Neural crest cell (in vitro differentiated cells): ENCODE measurements at regions not wholly inside any gene's neighbourhood (a gene's known extent, or its start where the extent isn't known, plus 50 kb on each side); places are given as distances from the start of the nearest gene placed in this dataset.

ENCODE experiments used
- DNase-seq: peaks from one replicate; pipeline ENCODE4 v3.0.0; 2021; ENCODE audit warnings: low read depth, mixed read lengths, low spot score
- H3K27ac Mint-ChIP-seq: one replicate; pipeline ENCODE4 v1.8.0; 2021; ENCODE audit warnings: mild to moderate bottlenecking, mixed read lengths; ENCODE audit not compliant: unreplicated experiment
- H3K27me3 Mint-ChIP-seq: 2 replicates; pipeline ENCODE4 v1.8.0; 2021; ENCODE audit warnings: low read depth, mild to moderate bottlenecking, mixed read lengths
- H3K36me3 Mint-ChIP-seq: 2 replicates; pipeline ENCODE4 v1.8.0; 2021; ENCODE audit warnings: low read depth, mild to moderate bottlenecking, mixed read lengths
- H3K4me1 Mint-ChIP-seq: 2 replicates; pipeline ENCODE4 v1.8.0; 2021; ENCODE audit warnings: mixed read lengths
- H3K4me3 Mint-ChIP-seq: one replicate; pipeline ENCODE4 v1.8.0; 2021; ENCODE audit warnings: mild to moderate bottlenecking, mixed read lengths
- H3K9me3 Mint-ChIP-seq: 2 replicates; pipeline ENCODE4 v1.8.0; 2021; ENCODE audit warnings: mixed read lengths
- CTCF ChIP-seq: fragments of 200-600 bp; sonication (generic); conservative IDR thresholded peaks from 2 replicates; pipeline ENCODE4 v1.5.0; 2021; ENCODE audit warnings: antibody characterized with exemption, mild to moderate bottlenecking

GRCh38 chr3:155029941-155030340 lies 50.2 kb upstream of the MME start:
- Mint-ChIP-seq H3K36me3 (no peaks in the 10 kb centered on the region), H3K27ac (no peak overlapping the region), H3K27me3 (no peaks in the 10 kb centered on the region), H3K4me1 (peaks cover 11% of the 10 kb centered on the region), H3K4me3 (no peak overlapping the region), H3K9me3 (no peaks in the 10 kb centered on the region)
- TF ChIP-seq CTCF = no peak
- DNase-seq = no peak

- H3K4me1 Mint-ChIP-seq = peaks cover 1% of the 10 kb centered on the region
- H3K36me3 Mint-ChIP-seq = no peaks in the 10 kb centered on the region
- no peak overlapping the region for H3K4me3 Mint-ChIP-seq
- no peaks in the 10 kb centered on the region for H3K27me3 Mint-ChIP-seq
- TF ChIP-seq CTCF = no peak
- H3K27ac Mint-ChIP-seq = no peak overlapping the region
- H3K9me3 Mint-ChIP-seq = no peaks in the 10 kb centered on the region
- no peak for DNase-seq
Measured at GRCh38 chr3:155026999-155027591, 53.0 kb upstream of the MME start.

GRCh38 chr3:155024006-155024638 lies 56.0 kb upstream of the MME start:
- TF ChIP-seq CTCF = no peak
- no peak for DNase-seq
- H3K4me3 Mint-ChIP-seq = no peak overlapping the region
- no peaks in the 10 kb centered on the region for H3K9me3 Mint-ChIP-seq
- no peaks in the 10 kb centered on the region for H3K36me3 Mint-ChIP-seq
- H3K27me3 Mint-ChIP-seq = no peaks in the 10 kb centered on the region
- H3K4me1 Mint-ChIP-seq = peaks cover 6% of the 10 kb centered on the region
- no peak overlapping the region for H3K27ac Mint-ChIP-seq

DNA sequence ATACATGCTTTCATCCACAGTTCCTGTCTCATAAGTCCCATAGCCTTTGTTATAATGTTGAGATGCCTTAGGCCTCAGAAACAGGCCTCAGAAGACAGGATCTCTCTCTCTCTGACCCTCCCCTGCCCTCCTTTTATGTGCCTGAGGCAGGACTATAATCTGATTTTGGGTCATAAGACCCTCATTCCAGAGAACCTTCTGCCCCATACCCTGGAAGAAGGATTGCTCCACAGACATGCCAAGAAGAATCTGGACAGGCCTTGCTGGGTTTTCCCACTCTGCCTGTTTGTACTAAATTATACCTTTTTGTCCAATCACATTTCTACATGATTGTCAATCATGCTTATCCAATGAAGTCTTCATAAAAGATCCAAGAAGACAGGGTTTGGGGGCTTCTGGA lies 57.2 kb upstream of the MME start:
- H3K4me3 Mint-ChIP-seq = no peak overlapping the region
- H3K4me1 Mint-ChIP-seq = peaks cover 6% of the 10 kb centered on the region
- no peak overlapping the region for H3K27ac Mint-ChIP-seq
- H3K9me3 Mint-ChIP-seq = no peaks in the 10 kb centered on the region
- no peaks in the 10 kb centered on the region for H3K27me3 Mint-ChIP-seq
- DNase-seq = no peak
- TF ChIP-seq CTCF = no peak
- no peaks in the 10 kb centered on the region for H3K36me3 Mint-ChIP-seq

DNA sequence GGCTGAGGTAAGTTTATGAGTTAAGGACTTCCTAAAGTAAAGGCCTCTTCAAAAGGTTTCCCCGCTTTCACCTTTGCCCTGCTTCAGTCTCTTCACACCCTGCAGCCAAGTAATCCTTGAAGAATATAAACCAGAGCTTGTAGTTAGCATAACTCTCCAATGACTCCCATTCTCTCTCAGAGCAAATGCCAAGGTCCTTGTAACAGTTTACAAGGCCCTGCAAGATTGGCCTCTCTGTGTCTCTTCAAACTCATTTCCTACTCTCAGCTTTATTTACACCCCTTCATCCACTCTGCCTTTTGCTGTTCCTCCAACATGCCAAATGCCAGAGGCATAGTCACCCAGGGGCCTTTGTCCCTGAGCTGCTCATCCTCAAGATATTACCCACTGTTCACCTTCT lies 60.5 kb upstream of the MME start:
- Mint-ChIP-seq H3K27ac (no peak overlapping the region), H3K9me3 (no peaks in the 10 kb centered on the region), H3K4me3 (no peak overlapping the region), H3K36me3 (no peaks in the 10 kb centered on the region), H3K4me1 (peaks cover 23% of the 10 kb centered on the region), H3K27me3 (no peaks in the 10 kb centered on the region)
- DNase-seq = no peak
- no peak for TF ChIP-seq CTCF
